ENCODE measurements at regions not wholly inside any gene's neighbourhood (a gene's known extent, or its start where the extent isn't known, plus 50 kb on each side); places are given as distances from the start of the nearest gene placed in this dataset.

GRCh38 chr7:135817583-135817982, 69.0 kb upstream of the FAM180A start:
- H3K36me3 ChIP-seq (ENCODE audit: control insufficient read depth, insufficient read depth, low read length) = no peaks in the 10 kb centered on the region
- CTCF ChIA-PET = interaction anchor here (0.7 kb wide), 1 partner anchor 9 kb away, joined by 4 read pairs; no protein-coding TSS in a partner anchor
- H3K27me3 ChIP-seq (ENCODE audit: control insufficient read depth, insufficient read depth, low read length) = peaks cover 3% of the 10 kb centered on the region
- TF ChIP-seq CTCF (IDR thresholded peaks at IDR 0.05; ENCODE audit: insufficient read depth, low read depth, low read length) = no peak
- no peak overlapping the region for H3K4me3 ChIP-seq (ENCODE audit: low read depth, low read length)
- POLR2A ChIA-PET = no interaction called here
- DNase-seq (ENCODE audit: low read depth) = no peak

GRCh38 chr7:135815033-135815432, 66.4 kb upstream of the FAM180A start:
- no peak overlapping the region for H3K4me3 ChIP-seq (ENCODE audit: low read depth, low read length)
- H3K36me3 ChIP-seq (ENCODE audit: control insufficient read depth, insufficient read depth, low read length) = no peaks in the 10 kb centered on the region
- H3K27me3 ChIP-seq (ENCODE audit: control insufficient read depth, insufficient read depth, low read length) = peaks cover 1% of the 10 kb centered on the region
- CTCF ChIA-PET = interaction anchor here (0.9 to 3.0 kb wide), 2 partner anchors 14 to 184 kb away, joined by 3 to 11 read pairs; no protein-coding TSS in a partner anchor
- TF ChIP-seq CTCF (IDR thresholded peaks at IDR 0.05; ENCODE audit: insufficient read depth, low read depth, low read length) = no peak
- POLR2A ChIA-PET = no interaction called here
- no peak for DNase-seq (ENCODE audit: low read depth)

- TF ChIP-seq CTCF (IDR thresholded peaks at IDR 0.05; ENCODE audit: insufficient read depth, low read depth, low read length) = no peak
- Histone ChIP-seq H3K4me3 (ENCODE audit: low read depth, low read length) (no peak overlapping the region), H3K27me3 (ENCODE audit: control insufficient read depth, insufficient read depth, low read length) (no peaks in the 10 kb centered on the region; the same call in 1 of the 2 replicates), H3K36me3 (ENCODE audit: control insufficient read depth, insufficient read depth, low read length) (no peaks in the 10 kb centered on the region)
- CTCF ChIA-PET = no interaction called here
- no peak for DNase-seq (ENCODE audit: low read depth)
- POLR2A ChIA-PET = no interaction called here
Measured at GRCh38 chr7:135812148-135812547, 63.5 kb upstream of the FAM180A start.

- CTCF ChIA-PET = no interaction called here
- POLR2A ChIA-PET = no interaction called here
Measured at GRCh38 chr7:135811506-135811905, 62.9 kb upstream of the FAM180A start.

GRCh38 chr7:135808206-135808605, 59.6 kb upstream of the FAM180A start:
- Histone ChIP-seq H3K36me3 (ENCODE audit: control insufficient read depth, insufficient read depth, low read length) (no peaks in the 10 kb centered on the region), H3K27me3 (ENCODE audit: control insufficient read depth, insufficient read depth, low read length) (no peaks in the 10 kb centered on the region; the same call in 1 of the 2 replicates), H3K4me3 (ENCODE audit: low read depth, low read length) (no peak overlapping the region)
- ChIA-PET POLR2A (interaction anchor here (0.5 kb wide), 1 partner anchor 146 kb away, joined by 3 read pairs; the partner anchor contains the start of gene STMP1), CTCF (interaction anchor here (1.0 to 1.5 kb wide), 5 partner anchors 9 to 201 kb away, joined by 3 to 4 read pairs (median 3); no protein-coding TSS in a partner anchor)
- no peak for DNase-seq (ENCODE audit: low read depth)
- no peak for TF ChIP-seq CTCF (IDR thresholded peaks at IDR 0.05; ENCODE audit: insufficient read depth, low read depth, low read length)

More at GRCh38 chr7:135811506-135811905, 62.9 kb upstream of the FAM180A start:
- DNase-seq (ENCODE audit: low read depth) = no peak
- no peaks in the 10 kb centered on the region; the same call in 1 of the 2 replicates for H3K27me3 ChIP-seq (ENCODE audit: control insufficient read depth, insufficient read depth, low read length)
- no peaks in the 10 kb centered on the region for H3K36me3 ChIP-seq (ENCODE audit: control insufficient read depth, insufficient read depth, low read length)
- no peak for TF ChIP-seq CTCF (IDR thresholded peaks at IDR 0.05; ENCODE audit: insufficient read depth, low read depth, low read length)
- no peak overlapping the region for H3K4me3 ChIP-seq (ENCODE audit: low read depth, low read length)

All from BJ (cell line).